Astrocyte (in vitro differentiated cells and primary cell): ENCODE measurements at regions not wholly inside any gene's neighbourhood (a gene's known extent, or its start where the extent isn't known, plus 50 kb on each side); places are given as distances from the start of the nearest gene placed in this dataset.

Experiments used
- CTCF ChIP-seq: IDR thresholded peaks from 2 replicates; pipeline ENCODE4 v1.5.1; 2011; ENCODE audit warnings: low read depth, mild to moderate bottlenecking, inconsistent platforms, low read length, moderate library complexity; ENCODE audit not compliant: insufficient read depth
- EZH2 ChIP-seq: IDR thresholded peaks from 2 replicates; pipeline ENCODE4 v1.6.1; 2012; ENCODE audit warnings: mild to moderate bottlenecking, low read length, inconsistent platforms; ENCODE audit not compliant: insufficient read depth

DNA sequence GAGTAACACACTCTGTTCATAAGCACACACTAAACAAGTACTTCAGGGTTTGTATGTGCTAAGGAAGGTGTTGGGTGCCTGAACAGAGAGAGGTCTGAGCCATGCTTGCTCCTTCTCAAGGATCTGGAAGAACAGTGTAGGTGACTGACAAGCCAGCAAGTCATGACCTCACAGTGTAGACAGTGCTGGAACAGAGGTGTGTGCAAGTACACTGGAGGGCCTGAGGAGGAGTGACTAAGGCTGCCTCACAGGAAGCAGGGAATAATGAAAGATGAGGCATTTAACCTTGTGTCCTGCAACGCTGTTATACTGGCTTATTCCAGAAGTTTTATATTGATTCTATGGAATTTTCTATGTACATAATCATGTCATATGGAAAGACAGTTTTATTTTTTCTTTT is 83.9 kb downstream of the TMEM174 start:
- TF ChIP-seq CTCF: no peak
- no peak for TF ChIP-seq EZH2
